ENCODE measurements at regions not wholly inside any gene's neighbourhood (a gene's known extent, or its start where the extent isn't known, plus 50 kb on each side); places are given as distances from the start of the nearest gene placed in this dataset.
"Not testable (repeated sequence)": the region's sequence is repeated elsewhere in the genome, so short reads cannot be mapped to it uniquely, and the experiment has no call there.

DNA sequence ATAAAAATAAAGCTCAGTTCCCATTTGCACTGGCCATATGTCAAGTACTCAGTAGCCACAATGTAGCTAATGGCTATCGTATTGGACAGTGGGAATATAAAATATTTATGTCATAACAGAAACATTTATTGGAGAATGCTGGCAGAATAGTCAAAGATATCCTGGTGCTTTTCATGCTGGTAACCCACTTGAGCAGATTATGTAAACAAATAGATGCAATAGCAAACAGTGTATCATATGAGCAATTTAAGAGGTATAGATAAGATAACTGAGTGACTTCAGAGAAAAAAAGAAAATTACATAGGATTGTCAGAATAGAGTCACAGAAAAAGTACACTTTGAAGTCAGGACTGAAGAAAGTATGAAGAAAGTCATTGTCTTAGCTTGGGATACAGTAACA, 426.6 kb downstream of the NDFIP2 start:
- DNase-seq = no peak

DNA sequence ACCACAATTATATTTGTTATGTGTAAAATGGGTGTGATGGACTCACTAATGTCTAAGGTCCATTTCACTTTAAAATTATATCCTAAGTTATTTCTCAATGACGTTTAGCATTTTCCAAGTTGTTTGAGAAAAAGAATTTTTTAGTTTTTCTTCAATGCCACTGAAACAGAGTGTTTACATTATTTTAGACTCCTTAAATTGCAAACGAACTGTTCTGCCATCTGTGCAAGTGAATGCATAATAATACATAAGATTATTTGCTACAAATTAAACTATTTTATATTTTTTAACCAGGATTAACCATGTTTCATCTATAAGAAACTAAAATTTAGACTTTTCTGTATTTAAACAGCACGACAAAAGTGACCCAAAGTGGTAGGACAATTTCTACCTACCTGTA, 425.4 kb downstream of the NDFIP2 start:
- no peak for DNase-seq

DNA sequence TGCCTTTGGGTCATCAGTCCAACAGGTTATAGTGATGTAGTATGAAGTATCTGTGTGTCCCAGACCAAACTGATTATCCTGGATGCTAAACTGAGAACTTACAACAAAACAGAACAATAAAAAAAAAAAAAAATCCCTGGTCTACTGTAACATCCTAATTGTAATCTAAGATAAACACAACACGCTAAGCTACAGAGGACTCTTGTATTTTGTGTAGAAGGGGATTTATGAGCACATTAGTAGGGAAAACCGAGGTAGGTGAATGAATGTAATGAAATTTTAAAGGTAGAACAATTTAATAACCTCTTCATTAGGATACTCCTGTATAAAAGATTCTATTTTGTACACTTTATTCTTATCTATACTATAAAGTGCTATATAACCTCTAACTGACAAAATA, 424.1 kb downstream of the NDFIP2 start:
- no peak for DNase-seq

DNA sequence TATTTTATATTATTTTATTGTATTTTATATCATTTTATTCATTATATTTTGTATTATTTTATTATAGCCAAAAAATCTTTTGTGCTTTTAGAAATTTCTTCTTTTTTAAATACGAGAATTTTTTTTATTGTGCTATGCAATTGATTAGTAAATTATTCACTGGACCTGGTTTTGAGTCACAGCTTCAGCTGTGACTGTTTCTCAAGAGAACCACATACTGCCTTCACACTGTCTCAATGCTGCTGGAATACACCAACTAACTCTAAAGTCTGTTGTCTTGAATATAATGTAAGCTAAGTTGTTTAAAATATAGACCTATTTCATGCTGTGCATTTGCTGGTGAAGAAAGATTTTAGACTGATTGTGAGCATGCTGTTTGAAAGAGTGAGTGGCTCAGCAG, 423.6 kb downstream of the NDFIP2 start:
- DNase-seq = no peak

DNA sequence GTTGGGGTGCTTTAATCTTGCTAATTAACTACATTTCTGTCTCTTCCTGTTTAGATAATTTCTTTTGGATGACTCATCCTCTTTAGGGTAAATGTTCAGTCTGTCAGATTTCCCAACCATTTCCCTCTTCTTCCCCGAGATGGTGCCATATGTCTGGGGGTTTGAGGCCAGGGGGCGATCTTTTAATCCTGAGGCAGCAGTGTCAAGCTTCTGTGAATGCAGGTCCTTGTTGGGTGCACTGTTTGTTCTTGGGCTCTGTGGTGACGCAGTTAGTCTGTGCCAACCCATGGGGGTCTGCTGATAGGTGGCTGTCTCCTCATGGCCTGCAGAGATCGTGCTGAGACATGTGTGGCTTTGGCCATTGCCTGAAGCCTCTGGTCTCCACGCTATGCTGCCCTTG, 420.4 kb downstream of the NDFIP2 start:
- DNase-seq = no peak

DNA sequence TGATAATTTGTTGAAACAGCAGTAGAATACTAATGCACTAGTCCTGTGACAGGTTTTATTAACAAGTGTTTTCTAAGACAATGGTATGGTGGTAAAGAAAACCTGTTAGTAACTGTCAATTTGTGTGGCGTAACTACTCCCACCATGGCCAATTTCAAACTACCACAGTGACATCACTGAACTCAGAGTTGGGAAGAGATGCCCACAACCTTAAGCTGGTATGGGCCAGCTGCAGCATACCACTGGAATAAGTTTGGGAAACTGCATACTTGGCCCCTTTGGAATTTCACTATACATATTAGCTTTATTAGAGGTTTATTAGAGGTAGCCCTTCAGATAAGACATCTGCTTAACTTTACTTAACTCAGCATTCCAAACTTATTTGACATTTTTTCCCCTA, 419.4 kb downstream of the NDFIP2 start:
- no peak for DNase-seq

DNA sequence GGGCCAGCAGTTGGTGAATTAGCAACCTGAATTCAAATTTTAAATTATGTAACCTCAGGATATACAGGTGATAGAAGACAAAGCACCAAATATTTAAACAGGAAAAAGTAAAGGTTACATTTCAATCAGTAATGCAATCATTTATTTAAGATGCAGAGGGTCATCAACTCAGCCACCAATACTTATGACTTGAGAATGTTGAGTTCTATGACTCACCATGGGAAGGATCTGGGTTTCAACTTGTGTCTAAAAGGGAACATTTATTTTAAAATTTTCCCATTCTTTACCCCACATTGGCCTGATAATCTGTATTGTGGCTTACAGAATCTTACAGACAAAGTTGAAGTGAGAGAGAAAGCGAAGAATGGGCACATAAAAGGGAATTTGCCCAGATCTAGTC, 418.0 kb downstream of the NDFIP2 start:
- DNase-seq = no peak

DNA sequence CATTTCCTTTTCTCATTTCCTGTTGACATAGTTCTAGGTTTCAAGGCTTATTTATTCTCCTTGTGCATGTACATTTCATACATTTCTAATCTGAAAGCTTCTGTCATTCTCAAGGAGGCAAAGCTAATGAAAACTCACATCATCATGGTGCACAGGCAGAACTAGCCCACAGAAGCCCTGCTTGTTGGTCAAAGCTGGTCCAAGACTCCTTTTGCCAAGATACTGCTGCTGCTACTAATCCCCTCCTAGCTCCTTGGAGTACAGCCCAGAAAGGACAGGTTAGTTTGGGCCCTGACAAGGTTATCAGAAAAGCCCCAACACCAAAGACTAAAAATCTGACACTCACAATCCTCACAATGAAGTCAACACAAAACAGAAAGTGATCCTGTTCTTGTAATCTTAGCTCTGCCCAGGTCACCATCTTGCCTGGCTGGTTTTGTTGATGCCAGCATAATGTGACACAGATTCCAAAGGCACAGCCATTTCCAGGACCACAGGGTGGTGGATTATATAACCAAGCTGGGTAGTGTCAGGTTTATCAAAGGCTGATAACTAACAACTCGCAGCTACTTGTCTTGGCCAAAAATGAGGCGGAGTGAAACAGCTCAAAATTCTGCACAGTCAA, 417.4 kb downstream of the NDFIP2 start:
- DNase-seq = no peak

DNA sequence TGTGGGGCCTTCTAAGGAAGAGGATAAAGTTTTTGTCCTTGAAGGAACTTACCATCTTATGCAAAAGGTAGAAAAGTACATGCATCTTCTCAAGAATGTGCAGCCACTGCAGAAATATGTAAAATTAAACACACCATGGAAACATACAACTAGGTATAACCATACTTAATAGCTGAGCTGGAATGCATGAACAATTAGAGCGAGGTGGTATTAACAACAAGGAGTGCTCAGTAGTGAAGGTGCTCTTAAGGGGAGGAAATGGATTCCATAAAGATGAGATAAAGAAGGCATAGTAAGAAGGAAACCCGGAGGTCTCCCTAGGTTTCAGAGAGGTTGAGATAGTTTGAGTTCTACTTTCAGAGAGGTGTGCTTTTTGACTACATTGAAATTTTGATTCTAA, 415.9 kb downstream of the NDFIP2 start:
- DNase-seq = no peak

DNA sequence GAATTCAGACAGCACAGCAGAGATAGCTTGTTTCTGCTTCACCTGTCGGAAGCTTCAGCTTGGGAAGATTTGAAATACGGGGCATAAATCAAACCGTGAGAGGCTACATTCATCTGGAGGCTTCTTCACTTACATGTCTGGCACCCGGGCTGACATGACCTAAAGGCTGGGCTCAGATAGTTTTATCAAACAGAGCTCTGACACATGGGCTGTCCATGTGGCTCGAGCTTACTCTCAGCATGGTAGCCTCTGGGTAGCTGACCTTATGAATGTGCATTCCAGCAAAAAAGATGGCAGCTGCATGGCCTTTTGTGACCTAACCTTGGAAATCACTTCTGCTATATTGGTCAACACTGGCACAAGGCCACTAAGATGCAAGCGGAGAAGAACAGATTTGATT, 414.5 kb downstream of the NDFIP2 start:
- no peak for DNase-seq

DNA sequence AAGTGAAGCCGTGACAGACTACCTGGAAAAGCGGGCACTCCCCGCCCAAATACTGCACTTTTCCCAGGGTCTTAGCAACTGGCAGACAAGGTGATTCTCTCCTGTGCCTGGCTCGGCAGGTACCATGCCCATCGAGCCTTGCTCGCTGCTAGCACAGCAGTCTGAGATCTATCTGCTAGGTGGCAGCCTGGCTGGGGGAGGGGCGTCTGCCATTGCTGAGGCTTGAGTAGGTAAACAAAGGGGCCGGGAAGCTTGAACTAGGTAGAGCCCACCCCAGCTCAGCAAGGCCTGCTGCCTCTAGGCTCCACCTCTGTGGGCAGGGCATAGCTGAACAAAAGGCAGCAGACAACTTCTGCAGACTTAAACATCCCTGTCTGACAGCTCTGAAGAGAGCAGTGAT, 406.3 kb downstream of the NDFIP2 start:
- not testable (repeated sequence) for DNase-seq

DNA sequence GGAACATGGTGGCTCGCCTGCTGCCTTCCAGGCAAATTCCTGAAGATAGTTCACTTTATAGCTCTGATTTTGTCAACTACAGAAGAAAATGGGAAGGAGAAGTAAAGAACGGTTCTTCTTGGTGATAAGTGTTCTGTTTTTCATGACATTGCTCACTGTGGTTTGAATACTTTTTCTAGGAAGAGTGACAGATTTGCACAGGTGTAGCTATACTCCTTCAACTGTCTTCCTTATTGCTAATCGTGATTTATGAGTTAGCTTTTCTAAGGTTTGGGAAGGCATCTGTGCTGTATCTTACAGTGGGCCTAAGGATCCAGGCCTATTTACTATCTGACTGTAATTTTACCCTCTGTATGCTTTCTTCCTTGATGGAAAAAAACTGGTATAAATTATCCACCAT, 405.6 kb downstream of the NDFIP2 start:
- DNase-seq = no peak

DNA sequence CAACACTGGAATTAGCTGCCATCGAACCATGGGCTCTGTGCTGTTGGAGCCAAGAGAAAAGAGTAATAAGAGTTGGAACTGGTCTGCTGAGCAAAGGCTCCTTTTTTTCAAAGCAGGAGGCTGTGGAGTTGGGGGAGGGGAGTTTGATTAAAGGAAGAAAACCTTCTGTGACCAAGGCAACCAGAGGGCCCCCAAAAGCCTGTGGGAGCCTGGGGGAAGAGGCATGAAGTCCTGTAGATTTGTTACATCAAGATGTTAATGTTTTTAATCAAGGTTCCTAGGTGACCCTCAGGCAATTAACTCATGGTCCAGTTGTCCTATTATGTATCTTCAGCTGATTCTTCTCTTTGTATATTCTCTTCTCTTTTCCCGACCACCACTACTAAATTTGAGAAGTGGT, 403.9 kb downstream of the NDFIP2 start:
- DNase-seq = no peak

DNA sequence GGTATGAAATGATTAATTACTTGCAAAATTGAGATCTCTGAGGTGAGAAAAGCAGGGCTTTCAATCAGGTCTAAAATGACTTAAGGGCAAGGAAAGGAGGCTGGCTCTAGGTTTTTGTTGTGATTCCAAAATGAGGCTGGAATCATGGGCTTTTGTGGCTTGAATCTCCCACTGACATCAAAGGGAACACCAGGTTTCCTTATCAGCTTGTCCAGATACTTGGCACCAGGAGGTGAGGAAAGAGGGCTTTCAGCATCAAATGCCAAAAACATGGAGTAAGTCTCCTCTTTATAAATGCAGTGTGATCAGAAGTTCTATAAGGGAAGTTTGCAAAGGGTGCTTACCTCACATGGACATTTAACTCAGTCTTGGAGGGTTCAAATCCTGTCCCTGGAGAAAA, 402.3 kb downstream of the NDFIP2 start:
- DNase-seq = no peak

DNA sequence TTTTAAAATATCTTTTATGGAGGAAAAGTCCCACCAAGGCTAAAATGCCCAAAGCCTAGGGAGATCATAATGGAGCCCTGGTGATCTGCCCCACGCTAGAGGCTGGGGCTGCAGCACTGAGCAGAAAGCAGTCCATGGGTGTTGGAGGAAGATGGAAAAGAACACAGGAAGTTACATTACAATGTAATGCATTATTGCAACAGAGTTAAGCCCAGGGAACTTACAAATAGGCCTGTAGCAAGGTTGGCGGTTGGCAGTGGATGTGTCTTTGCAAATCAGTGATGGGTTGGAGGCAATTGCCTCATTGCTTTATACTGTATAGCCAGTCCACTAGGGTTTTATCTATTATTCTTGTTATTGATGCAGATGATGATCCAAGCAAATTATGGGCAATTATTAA, 399.9 kb downstream of the NDFIP2 start:
- no peak for DNase-seq

DNA sequence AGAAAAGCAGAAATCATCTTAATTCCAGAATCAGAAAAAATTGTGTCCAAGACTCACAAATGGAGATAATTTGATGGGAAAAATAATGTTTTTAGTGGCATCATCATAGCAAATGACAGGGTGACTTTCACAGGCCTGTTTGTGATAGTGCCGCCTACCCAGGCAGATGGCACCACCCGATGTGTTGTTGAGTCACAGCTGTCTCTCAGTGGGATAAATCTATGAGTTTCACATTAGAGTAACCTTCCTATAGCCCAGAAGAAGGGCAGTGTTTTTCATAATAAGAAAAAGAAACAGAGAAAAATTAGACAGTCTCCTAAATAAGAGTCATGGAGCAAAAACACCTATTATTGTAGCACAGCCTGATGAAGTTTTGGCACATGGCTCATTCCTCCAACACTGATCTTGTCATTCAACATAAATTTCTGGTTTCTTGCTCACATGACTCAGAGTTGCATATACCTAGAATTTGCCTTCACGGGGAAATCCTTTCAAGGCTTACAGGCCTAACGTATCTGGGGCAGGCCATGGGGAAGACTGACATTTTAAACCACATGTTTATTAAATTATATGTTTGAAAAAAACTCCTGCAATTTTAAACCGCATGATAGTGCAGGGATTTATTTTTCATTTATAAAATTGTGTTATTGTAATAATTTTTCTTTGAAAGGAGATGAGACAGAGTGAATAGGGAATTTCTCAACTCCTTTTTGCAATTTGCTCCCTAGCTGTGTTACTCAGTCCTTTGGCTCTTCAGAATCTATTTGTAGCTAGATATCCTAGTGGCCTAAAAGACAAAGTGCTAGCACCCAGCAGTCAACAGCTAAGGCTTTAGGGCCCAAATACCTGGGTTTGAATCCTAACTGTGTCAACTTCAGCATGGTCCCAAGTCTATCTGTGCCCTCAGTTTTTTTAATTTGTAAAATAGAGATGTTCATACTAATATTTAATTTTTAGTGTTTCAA, 393.7 kb downstream of the NDFIP2 start:
- DNase-seq = no peak

DNA sequence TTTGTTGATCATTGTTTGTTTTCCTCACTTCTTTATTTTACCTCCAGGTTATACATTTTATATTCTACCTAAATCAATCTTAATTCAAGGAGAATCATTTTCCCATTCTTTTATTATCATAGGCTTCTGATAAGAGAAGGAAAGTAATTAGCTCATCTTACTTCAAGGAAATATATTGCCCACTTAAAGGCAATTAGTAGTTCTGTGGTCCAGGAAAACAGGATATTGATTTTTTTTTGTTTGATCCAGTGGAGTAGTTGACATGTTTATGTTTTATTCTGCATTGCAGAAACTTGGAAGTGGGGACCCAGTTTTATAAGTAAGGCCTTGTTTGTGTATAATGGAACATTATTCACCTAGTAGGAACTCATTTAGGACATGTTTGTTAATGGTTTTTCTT, 390.6 kb downstream of the NDFIP2 start:
- no peak for DNase-seq

DNA sequence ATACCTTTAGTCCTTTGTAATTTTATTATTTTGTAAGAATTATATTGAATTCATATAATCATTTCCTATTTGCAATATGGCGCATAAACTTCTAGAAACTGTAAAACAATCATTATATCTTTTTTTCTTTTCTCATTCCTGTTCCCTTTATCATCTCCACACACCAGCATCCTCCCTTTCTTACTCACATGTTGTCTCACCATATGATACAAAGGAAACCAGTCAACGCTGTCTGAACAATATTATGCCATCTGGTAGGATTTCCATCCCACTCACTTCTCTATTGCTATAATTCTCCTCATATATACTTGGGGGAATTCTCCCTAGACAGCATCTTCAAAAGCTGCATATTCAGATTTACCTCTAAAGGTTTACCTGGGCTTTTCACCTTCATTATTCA, 389.8 kb downstream of the NDFIP2 start:
- DNase-seq = no peak

DNA sequence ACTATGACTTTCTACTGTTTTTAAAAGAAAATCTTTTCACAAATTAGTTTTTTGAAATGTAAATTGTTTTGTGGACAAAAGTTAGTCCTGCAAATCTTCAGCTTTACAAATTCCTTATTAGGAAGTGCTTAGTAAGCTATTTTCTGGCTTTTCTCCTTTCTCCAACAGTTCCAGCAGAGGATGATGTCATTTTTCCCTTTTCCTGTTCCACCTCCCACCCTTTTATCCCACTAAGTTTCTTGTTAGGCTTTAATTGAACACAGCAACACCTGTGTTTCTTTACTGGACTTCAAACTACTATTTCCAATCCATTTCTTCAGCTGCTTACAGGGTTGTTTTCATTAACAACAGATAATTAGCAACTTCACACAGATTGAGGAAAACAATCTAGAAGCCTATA, 389.2 kb downstream of the NDFIP2 start:
- DNase-seq = no peak

DNA sequence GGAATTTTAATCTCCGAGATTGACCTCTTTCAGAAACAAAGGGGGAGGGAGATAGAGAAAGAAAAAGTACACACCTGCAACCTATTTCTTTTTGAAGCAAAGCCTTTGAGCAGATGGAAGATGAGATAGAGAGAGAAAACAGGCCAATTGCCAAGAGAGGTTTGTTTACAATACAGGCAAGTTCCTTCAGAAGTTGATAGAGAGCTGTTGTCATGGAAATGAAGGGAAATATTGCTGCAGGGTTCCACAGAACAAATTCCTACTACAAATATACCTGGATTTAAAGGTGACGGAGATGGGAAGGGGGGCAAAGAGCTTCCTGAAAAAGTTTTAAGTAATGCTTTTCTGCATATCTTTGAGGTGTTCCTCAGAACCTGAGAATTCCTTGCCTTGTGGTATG, 388.4 kb downstream of the NDFIP2 start:
- no peak for DNase-seq

DNA sequence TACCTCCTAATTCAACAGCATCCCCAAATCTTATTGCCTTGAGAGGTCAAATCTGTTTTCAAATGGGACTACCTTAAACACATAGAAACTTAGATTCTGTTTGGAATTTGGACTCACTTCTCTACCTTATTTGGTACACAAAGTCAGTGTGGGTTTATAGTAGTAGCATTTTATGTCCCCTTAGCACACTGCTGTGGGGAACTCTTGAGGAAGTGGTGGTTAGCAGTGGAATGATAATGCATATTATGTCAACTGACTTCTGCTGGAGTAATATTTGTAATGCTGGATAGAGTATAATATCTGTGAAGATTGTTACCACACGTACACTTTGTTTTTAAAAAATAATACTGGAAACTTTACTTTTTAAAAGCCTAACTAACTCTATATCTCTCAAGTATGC, 386.3 kb downstream of the NDFIP2 start:
- no peak for DNase-seq

DNA sequence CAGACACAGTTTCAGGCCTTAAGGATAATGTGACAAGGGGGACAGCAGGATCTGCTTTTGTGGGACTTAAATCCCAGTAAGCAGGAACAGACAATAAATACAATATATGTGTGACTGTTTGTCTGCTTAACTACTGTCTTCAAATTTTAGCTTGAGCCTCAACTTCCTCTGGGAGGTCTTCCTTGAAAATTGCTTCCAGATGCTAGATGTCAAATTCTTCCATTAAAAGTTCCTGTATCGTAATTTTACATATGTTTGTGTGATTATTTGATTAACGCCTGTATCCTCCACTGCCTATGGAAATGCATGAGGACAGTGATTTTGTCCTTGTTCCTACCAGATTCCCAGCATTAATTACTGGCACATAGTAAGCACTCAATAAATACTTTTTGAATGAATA, 385.5 kb downstream of the NDFIP2 start:
- no peak for DNase-seq

DNA sequence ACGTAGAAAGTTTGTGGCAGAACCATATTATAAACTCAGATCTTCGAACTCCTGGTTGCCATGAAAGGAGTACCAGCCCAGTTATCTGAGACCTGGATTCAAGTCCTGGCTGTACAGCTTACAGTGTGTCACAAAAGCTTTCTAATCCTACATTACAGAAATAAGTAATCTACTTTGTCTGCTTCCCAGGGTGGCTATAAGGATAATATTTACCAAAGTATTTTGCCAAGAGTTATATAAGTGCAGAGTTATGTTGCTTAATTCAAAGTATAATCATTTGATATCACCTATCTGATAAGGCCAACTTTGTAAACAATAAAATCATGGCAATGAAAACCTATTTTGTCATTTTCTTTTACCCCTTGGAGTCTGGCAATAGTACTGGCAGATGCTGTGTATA, 381.6 kb downstream of the NDFIP2 start:
- DNase-seq = no peak

DNA sequence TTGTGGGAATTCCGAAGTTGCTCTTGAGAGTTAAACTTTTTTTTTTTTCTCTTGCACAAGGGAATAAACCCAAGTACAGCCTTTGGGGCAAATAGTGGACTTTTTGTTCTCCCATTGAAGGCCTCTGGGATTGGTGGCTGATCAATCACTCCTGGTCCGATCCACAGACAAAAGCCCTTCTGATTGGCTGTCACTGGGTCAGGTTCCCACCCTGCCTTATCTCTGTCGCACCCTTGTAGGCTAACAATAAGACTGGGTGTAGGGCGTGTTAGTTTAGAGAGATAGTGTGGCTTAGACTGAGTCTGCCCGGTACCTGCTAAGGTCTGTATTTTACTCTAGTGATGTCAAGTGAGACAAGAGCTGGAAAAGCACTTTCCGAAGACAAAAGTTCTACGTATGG, 380.8 kb downstream of the NDFIP2 start:
- DNase-seq = no peak

DNA sequence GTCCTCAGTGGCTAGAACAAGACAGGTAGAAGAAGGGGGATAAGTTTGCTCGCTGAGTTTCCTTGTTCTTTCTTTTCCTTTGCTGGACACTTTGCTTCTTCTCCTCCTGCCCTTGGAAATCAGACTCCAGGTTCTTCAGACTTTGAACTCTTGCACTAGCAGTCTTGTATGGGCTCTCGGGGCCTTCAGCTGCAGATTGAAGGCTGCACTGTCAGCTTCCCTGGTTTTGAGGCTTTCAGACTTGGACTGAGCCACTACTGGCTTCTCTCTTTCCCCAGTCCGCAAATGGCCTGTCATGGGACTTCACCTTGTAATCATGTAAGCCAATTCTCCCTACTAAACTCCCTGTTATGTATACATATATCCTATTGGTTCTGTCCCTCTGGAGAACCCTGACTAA, 379.8 kb downstream of the NDFIP2 start:
- no peak for DNase-seq
